Vagina (tissue), 2 donors: ENCODE measurements at regions not wholly inside any gene's neighbourhood (a gene's known extent, or its start where the extent isn't known, plus 50 kb on each side); places are given as distances from the start of the nearest gene placed in this dataset.

Experiments used
- DNase-seq, 2 donors: peaks; one replicate each; pipeline ENCODE4 v3.0.0-alpha.2; 2017; ENCODE audit errors: extremely low spot score in 2 of 2
- H3K27ac ChIP-seq: fragments of 200-600 bp; sonication (generic); one replicate; pipeline ENCODE4 v1.5.1; 2019
- H3K27me3 ChIP-seq: fragments of 200-600 bp; sonication (generic); one replicate; pipeline ENCODE4 v1.5.1; 2019
- H3K36me3 ChIP-seq, 2 donors: fragments of 200-600 bp; sonication (generic); one replicate each; pipeline ENCODE4 v1.5.1; 2017 to 2019
- H3K4me1 ChIP-seq: fragments of 200-600 bp; sonication (generic); one replicate; pipeline ENCODE4 v1.5.1; 2019
- H3K4me3 ChIP-seq, 2 donors: fragments of 200-600 bp; sonication (generic); 1 replicate in 1 of 2; 2 replicates in 1 of 2; pipeline ENCODE4 v1.5.1; 2016 to 2019
- H3K9me3 ChIP-seq: fragments of 200-600 bp; sonication (generic); one replicate; pipeline ENCODE4 v1.5.1; 2019
- CTCF ChIP-seq, 3 experiments: fragments of 450-650 bp in 2 of 3; fragments of 200-600 bp in 1 of 3; sonication (generic) in 1 of 3; IDR thresholded peaks; one replicate each; pipeline ENCODE4 v1.5.1; 2017 to 2019; ENCODE audit warnings: antibody characterized with exemption in 3 of 3, mild to moderate bottlenecking in 2 of 3, moderate library complexity in 2 of 3
- POLR2A ChIP-seq, 2 donors: fragments of 450-650 bp; IDR thresholded peaks; one replicate each; pipeline ENCODE4 v1.6.1; 2017; ENCODE audit warnings: antibody characterized with exemption in 2 of 2, mild to moderate bottlenecking in 2 of 2, moderate library complexity in 2 of 2
- POLR2AphosphoS5 ChIP-seq, 2 donors: sonication (generic); formaldehyde crosslinking; IDR thresholded peaks; one replicate each; pipeline ENCODE4 v1.9.0; 2017; ENCODE audit warnings: antibody characterized with exemption in 2 of 2, mild to moderate bottlenecking in 2 of 2, low read depth in 1 of 2; ENCODE audit not compliant: insufficient read depth in 1 of 2
- intact Hi-C: fragments of 100-400 bp; cut with DNase I; formaldehyde crosslinking; loops from one replicate; pipeline ENCODE4 v1.15.1; 2023

DNA sequence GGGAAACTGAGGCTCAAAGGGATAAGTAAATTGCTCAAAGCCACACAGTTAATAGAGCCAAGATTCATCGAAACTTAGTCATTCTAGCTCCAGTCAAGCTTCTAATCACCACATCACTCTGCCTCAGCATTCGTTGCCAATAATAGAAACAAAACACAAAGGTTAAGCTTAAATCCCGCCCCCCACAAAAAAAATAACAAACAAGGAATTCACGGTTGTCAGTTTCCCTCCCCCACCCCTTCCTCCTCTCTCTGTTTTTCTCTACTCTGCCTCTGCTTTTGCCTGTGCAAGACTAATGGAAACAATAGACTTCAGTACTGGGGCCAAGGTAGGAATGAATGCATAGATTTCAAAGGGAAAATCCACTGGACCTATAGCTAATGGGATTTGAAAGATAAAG, 70.7 kb upstream of the ZNF644 start:
- Histone ChIP-seq H3K27ac (no peak overlapping the region), H3K9me3 (no peaks in the 10 kb centered on the region), H3K4me1 (no peaks in the 10 kb centered on the region), H3K36me3 (no peaks in the 10 kb centered on the region), H3K4me3 (no peak overlapping the region), H3K27me3 (no peaks in the 10 kb centered on the region)
- TF ChIP-seq POLR2A (IDR thresholded peaks at IDR 0.05) (no peak), POLR2AphosphoS5 (IDR thresholded peaks at IDR 0.05; ENCODE audit: insufficient read depth in 1 of 2, low read depth in 1 of 2) (no peak), CTCF (IDR thresholded peaks at IDR 0.05) (no peak)
- no peak for DNase-seq
- intact Hi-C loops: no loop called here

GRCh38 chr1:91091812-91092211, 70.0 kb upstream of the ZNF644 start:
- Histone ChIP-seq H3K27ac (no peak overlapping the region), H3K36me3 (no peaks in the 10 kb centered on the region), H3K4me1 (no peaks in the 10 kb centered on the region), H3K9me3 (no peaks in the 10 kb centered on the region), H3K27me3 (no peaks in the 10 kb centered on the region), H3K4me3 (no peak overlapping the region)
- no peak for DNase-seq
- no peak for TF ChIP-seq CTCF (IDR thresholded peaks at IDR 0.05)
- TF ChIP-seq POLR2A (IDR thresholded peaks at IDR 0.05): no peak
- no peak for TF ChIP-seq POLR2AphosphoS5 (IDR thresholded peaks at IDR 0.05; ENCODE audit: insufficient read depth in 1 of 2, low read depth in 1 of 2)
- intact Hi-C loops: no loop called here

- no peak overlapping the region for H3K4me3 ChIP-seq
- H3K4me1 ChIP-seq: no peaks in the 10 kb centered on the region
- intact Hi-C loops: no loop called here
Measured at GRCh38 chr1:91080650-91081049, 58.8 kb upstream of the ZNF644 start.

GRCh38 chr1:91078859-91079258, 57.0 kb upstream of the ZNF644 start:
- DNase-seq: no peak
- intact Hi-C loops: no loop called here
- Histone ChIP-seq H3K4me3 (no peak overlapping the region), H3K27ac (no peak overlapping the region), H3K4me1 (no peaks in the 10 kb centered on the region), H3K27me3 (no peaks in the 10 kb centered on the region), H3K36me3 (no peaks in the 10 kb centered on the region), H3K9me3 (no peaks in the 10 kb centered on the region)
- no peak for TF ChIP-seq POLR2AphosphoS5 (IDR thresholded peaks at IDR 0.05; ENCODE audit: insufficient read depth in 1 of 2, low read depth in 1 of 2)
- no peak for TF ChIP-seq POLR2A (IDR thresholded peaks at IDR 0.05)
- no peak for TF ChIP-seq CTCF (IDR thresholded peaks at IDR 0.05)

More at GRCh38 chr1:91080650-91081049, 58.8 kb upstream of the ZNF644 start:
- no peaks in the 10 kb centered on the region for H3K9me3 ChIP-seq
- H3K27ac ChIP-seq: no peak overlapping the region
- H3K36me3 ChIP-seq: no peaks in the 10 kb centered on the region
- no peak for DNase-seq
- TF ChIP-seq POLR2A (IDR thresholded peaks at IDR 0.05): no peak
- TF ChIP-seq POLR2AphosphoS5 (IDR thresholded peaks at IDR 0.05; ENCODE audit: insufficient read depth in 1 of 2, low read depth in 1 of 2): no peak
- no peak for TF ChIP-seq CTCF (IDR thresholded peaks at IDR 0.05)
- no peaks in the 10 kb centered on the region for H3K27me3 ChIP-seq

- TF ChIP-seq POLR2AphosphoS5 (IDR thresholded peaks at IDR 0.05; ENCODE audit: insufficient read depth in 1 of 2, low read depth in 1 of 2) (no peak), POLR2A (IDR thresholded peaks at IDR 0.05) (no peak), CTCF (IDR thresholded peaks at IDR 0.05) (no peak)
- intact Hi-C loops: no loop called here
- H3K4me1 ChIP-seq: no peaks in the 10 kb centered on the region
- no peak for DNase-seq
- H3K36me3 ChIP-seq: no peaks in the 10 kb centered on the region
- H3K27me3 ChIP-seq: no peaks in the 10 kb centered on the region
- no peaks in the 10 kb centered on the region for H3K9me3 ChIP-seq
- no peak overlapping the region for H3K27ac ChIP-seq
- no peak overlapping the region for H3K4me3 ChIP-seq
Measured at GRCh38 chr1:91076834-91077233, 55.0 kb upstream of the ZNF644 start.
